ENCODE measurements at regions not wholly inside any gene's neighbourhood (a gene's known extent, or its start where the extent isn't known, plus 50 kb on each side); places are given as distances from the start of the nearest gene placed in this dataset.

DNA sequence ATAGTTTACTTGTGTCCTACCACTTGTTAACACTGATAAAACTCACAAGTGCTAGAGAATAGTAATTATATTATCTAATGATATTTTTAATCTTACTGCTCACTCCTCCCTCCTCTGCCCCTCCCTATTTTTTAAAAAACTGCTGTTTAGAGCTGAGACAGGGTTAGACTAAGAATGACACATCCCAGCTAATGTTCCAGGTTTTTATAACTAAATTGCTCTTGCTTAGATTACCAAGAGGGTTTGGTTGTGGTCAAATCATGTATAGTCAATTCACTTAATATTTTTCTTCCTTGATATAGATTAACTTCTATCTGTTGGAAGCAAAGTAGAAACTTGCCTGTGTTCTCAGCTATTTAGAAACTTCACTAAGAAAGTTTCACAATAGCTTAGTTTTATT lies 60.2 kb downstream of the ATOH1 start:
- Histone ChIP-seq H4K20me1 (replicated peaks; ENCODE audit: insufficient read depth) (no peaks in the 10 kb centered on the region), H3K4me3 (no peak overlapping the region), H3F3A (replicated peaks; ENCODE audit: low read depth) (no peaks in the 10 kb centered on the region), H3K27ac (ENCODE audit: low read depth) (no peak overlapping the region), H3K36me3 (ENCODE audit: insufficient read depth) (no peaks in the 10 kb centered on the region), H3K4me2 (no peak overlapping the region), H2AFZ (no peak overlapping the region), H3K79me2 (replicated peaks; ENCODE audit: insufficient read depth) (no peaks in the 10 kb centered on the region), H3K4me1 (ENCODE audit: insufficient read depth) (no peaks in the 10 kb centered on the region), H3K27me3 (ENCODE audit: insufficient read depth) (no peaks in the 10 kb centered on the region), H3K9me2 (ENCODE audit: insufficient read depth) (no peaks in the 10 kb centered on the region)
- H3K36me3 Mint-ChIP-seq (ENCODE audit: low read depth), result no peaks in the 10 kb centered on the region
- no peak overlapping the region for H3K27ac Mint-ChIP-seq
- DNase-seq (ENCODE audit: low spot score), result no peak
- TF ChIP-seq POLR2AphosphoS5 (IDR thresholded peaks at IDR 0.05; ENCODE audit: low read depth), result no peak
- no peak for TF ChIP-seq ZNF114 (CRISPR knock-in tag; IDR thresholded peaks at IDR 0.05)
- no peak for TF ChIP-seq EZH2 (IDR thresholded peaks at IDR 0.05; ENCODE audit: low read depth, unreplicated experiment)
- TF ChIP-seq, protein P1, sequence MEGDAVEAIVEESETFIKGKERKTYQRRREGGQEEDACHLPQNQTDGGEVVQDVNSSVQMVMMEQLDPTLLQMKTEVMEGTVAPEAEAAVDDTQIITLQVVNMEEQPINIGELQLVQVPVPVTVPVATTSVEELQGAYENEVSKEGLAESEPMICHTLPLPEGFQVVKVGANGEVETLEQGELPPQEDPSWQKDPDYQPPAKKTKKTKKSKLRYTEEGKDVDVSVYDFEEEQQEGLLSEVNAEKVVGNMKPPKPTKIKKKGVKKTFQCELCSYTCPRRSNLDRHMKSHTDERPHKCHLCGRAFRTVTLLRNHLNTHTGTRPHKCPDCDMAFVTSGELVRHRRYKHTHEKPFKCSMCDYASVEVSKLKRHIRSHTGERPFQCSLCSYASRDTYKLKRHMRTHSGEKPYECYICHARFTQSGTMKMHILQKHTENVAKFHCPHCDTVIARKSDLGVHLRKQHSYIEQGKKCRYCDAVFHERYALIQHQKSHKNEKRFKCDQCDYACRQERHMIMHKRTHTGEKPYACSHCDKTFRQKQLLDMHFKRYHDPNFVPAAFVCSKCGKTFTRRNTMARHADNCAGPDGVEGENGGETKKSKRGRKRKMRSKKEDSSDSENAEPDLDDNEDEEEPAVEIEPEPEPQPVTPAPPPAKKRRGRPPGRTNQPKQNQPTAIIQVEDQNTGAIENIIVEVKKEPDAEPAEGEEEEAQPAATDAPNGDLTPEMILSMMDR (conservative IDR thresholded peaks at IDR 0.05; ENCODE audit: low read depth in 2 of 2), result no peak
- TF ChIP-seq, protein P2, sequence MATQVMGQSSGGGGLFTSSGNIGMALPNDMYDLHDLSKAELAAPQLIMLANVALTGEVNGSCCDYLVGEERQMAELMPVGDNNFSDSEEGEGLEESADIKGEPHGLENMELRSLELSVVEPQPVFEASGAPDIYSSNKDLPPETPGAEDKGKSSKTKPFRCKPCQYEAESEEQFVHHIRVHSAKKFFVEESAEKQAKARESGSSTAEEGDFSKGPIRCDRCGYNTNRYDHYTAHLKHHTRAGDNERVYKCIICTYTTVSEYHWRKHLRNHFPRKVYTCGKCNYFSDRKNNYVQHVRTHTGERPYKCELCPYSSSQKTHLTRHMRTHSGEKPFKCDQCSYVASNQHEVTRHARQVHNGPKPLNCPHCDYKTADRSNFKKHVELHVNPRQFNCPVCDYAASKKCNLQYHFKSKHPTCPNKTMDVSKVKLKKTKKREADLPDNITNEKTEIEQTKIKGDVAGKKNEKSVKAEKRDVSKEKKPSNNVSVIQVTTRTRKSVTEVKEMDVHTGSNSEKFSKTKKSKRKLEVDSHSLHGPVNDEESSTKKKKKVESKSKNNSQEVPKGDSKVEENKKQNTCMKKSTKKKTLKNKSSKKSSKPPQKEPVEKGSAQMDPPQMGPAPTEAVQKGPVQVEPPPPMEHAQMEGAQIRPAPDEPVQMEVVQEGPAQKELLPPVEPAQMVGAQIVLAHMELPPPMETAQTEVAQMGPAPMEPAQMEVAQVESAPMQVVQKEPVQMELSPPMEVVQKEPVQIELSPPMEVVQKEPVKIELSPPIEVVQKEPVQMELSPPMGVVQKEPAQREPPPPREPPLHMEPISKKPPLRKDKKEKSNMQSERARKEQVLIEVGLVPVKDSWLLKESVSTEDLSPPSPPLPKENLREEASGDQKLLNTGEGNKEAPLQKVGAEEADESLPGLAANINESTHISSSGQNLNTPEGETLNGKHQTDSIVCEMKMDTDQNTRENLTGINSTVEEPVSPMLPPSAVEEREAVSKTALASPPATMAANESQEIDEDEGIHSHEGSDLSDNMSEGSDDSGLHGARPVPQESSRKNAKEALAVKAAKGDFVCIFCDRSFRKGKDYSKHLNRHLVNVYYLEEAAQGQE (IDR thresholded peaks at IDR 0.05; ENCODE audit: unreplicated experiment), result no peak
- TF ChIP-seq CREB1 (CRISPR knock-in tag; IDR thresholded peaks at IDR 0.05; ENCODE audit: low read depth), result no peak
- no peak for TF ChIP-seq ZNF331 (CRISPR knock-in tag; IDR thresholded peaks at IDR 0.05; ENCODE audit: low read depth)
- no peak for TF ChIP-seq EZH2phosphoT487 (IDR thresholded peaks at IDR 0.05; ENCODE audit: unreplicated experiment)
- TF ChIP-seq, protein P3, sequence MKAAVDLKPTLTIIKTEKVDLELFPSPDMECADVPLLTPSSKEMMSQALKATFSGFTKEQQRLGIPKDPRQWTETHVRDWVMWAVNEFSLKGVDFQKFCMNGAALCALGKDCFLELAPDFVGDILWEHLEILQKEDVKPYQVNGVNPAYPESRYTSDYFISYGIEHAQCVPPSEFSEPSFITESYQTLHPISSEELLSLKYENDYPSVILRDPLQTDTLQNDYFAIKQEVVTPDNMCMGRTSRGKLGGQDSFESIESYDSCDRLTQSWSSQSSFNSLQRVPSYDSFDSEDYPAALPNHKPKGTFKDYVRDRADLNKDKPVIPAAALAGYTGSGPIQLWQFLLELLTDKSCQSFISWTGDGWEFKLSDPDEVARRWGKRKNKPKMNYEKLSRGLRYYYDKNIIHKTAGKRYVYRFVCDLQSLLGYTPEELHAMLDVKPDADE (IDR thresholded peaks at IDR 0.05), result no peak
- H3K4me3 Mint-ChIP-seq, result no peak overlapping the region
- H3K4me1 Mint-ChIP-seq, result no peaks in the 10 kb centered on the region
- no peaks in the 10 kb centered on the region for H3K9me3 Mint-ChIP-seq
- no peak for ATAC-seq
- H3K27me3 Mint-ChIP-seq (ENCODE audit: insufficient read depth, low read depth, poor library complexity), result no peaks in the 10 kb centered on the region

DNA sequence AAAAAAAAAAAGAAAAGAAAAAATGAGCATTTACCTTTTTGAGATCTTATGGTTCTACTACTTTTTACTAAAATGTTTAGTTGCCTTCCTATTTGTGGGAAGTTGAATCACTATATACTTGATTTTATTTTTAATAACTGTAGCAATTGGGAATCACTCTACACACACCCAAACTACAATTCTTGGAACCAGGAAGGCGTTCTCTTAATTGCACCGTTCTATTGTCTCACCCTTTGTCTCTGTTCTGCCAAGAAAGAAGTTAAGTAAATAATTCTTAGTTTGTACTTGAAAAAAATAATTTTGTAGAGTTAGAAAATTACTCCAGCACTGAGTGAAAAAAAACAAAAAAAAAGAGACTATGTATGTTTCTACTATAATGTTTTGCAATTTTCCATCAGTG lies 62.7 kb downstream of the ATOH1 start:
- Histone ChIP-seq H3K36me3 (ENCODE audit: insufficient read depth) (no peaks in the 10 kb centered on the region), H2AFZ (no peak overlapping the region), H3K79me2 (replicated peaks; ENCODE audit: insufficient read depth) (no peaks in the 10 kb centered on the region), H3K27me3 (ENCODE audit: insufficient read depth) (no peaks in the 10 kb centered on the region), H3F3A (replicated peaks; ENCODE audit: low read depth) (no peaks in the 10 kb centered on the region), H3K27ac (ENCODE audit: low read depth) (no peak overlapping the region), H3K4me2 (no peak overlapping the region), H4K20me1 (replicated peaks; ENCODE audit: insufficient read depth) (no peaks in the 10 kb centered on the region), H3K4me3 (no peak overlapping the region), H3K9me2 (ENCODE audit: insufficient read depth) (no peaks in the 10 kb centered on the region), H3K4me1 (ENCODE audit: insufficient read depth) (no peaks in the 10 kb centered on the region)
- Mint-ChIP-seq H3K36me3 (ENCODE audit: low read depth) (no peaks in the 10 kb centered on the region), H3K9me3 (no peaks in the 10 kb centered on the region), H3K4me3 (no peak overlapping the region), H3K27ac (no peak overlapping the region), H3K27me3 (ENCODE audit: insufficient read depth, low read depth, poor library complexity) (no peaks in the 10 kb centered on the region), H3K4me1 (no peaks in the 10 kb centered on the region)
- no peak for ATAC-seq
- DNase-seq (ENCODE audit: low spot score), result no peak
- TF ChIP-seq ZNF331 (CRISPR knock-in tag; IDR thresholded peaks at IDR 0.05; ENCODE audit: low read depth) (no peak), EZH2phosphoT487 (IDR thresholded peaks at IDR 0.05; ENCODE audit: unreplicated experiment) (no peak), EZH2 (IDR thresholded peaks at IDR 0.05; ENCODE audit: low read depth, unreplicated experiment) (no peak), STAT1 (IDR thresholded peaks at IDR 0.05; ENCODE audit: unreplicated experiment) (no peak), NANOG (IDR thresholded peaks at IDR 0.05; ENCODE audit: borderline replicate concordance) (no peak)
- TF ChIP-seq, protein P1 (conservative IDR thresholded peaks at IDR 0.05; ENCODE audit: low read depth in 2 of 2), result no peak
- TF ChIP-seq, protein P2 (IDR thresholded peaks at IDR 0.05; ENCODE audit: unreplicated experiment), result no peak

All from GM23338 (cell line).